ENCODE measurements at regions not wholly inside any gene's neighbourhood (a gene's known extent, or its start where the extent isn't known, plus 50 kb on each side); places are given as distances from the start of the nearest gene placed in this dataset.

DNA sequence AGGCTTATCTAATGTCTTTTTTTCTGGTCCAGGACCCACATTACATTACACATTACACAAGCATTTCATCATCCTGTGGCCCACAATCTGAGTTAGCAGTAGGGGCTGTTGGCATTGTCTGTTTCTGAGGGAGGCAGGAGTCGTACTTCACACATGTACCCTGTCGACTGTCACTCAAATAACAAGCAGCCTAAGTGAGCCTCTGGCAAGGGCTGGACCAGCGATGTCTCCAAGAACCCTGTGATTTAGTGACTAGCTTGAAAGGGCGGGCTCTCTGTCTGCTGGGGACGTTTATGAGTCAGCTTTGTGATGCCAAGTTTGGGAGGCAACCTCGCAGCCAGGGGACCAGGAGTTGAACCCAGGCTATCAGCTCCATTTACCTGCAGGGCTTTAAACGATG is 251.4 kb downstream of the HS3ST3B1 start:
- Histone ChIP-seq H3K4me2 (ENCODE audit: low read depth, low read length) (no peak overlapping the region), H3K4me3 (replicated peaks in 1 of 3; ENCODE audit: insufficient read depth in 1 of 3, low read depth in 2 of 3, low read length in 3 of 3) (no peak overlapping the region), H3K27ac (ENCODE audit: extremely low read length, insufficient read depth, low read length) (no peak overlapping the region), H3K9me3 (ENCODE audit: low read length) (no peaks in the 10 kb centered on the region), H3K36me3 (replicated peaks in 1 of 2; ENCODE audit: control insufficient read depth in 1 of 2, insufficient read depth in 2 of 2, low read length in 2 of 2) (no peaks in the 10 kb centered on the region; a peak in 2 of 5 replicates), H4K20me1 (ENCODE audit: insufficient read depth, low read length) (no peaks in the 10 kb centered on the region), H3K9ac (ENCODE audit: insufficient read depth, low read depth, low read length) (no peak overlapping the region), H3K27me3 (ENCODE audit: control insufficient read depth in 1 of 2, insufficient read depth in 2 of 2, low read length in 2 of 2) (no peaks in the 10 kb centered on the region), H3K4me1 (ENCODE audit: insufficient read depth, low read length) (no peaks in the 10 kb centered on the region), H3K79me2 (ENCODE audit: insufficient read depth, low read length) (no peaks in the 10 kb centered on the region), H2AFZ (ENCODE audit: low read length) (no peak overlapping the region)
- 100% methylated on average over 5 of the region's 7 CpGs for WGBS (ENCODE audit: low lambda C conversion rate)
- DNase-seq (ENCODE audit: low spot score) (no peak), FAIRE-seq (no peak), ATAC-seq (no peak)
- intact Hi-C loops (cut with micrococcal nuclease; ENCODE audit: unreplicated experiment), result no loop called here
- in situ Hi-C loops (cut with HindIII; ENCODE audit: extremely low pct_ligation_motif_present, low pct_unique_long_range_greater_than_20kb), result no loop called here
- POLR2A ChIA-PET, result no interaction called here
- BruUV-seq (replicated peaks), result no TSS peak
- CTCF ChIA-PET (ENCODE audit: low intra/inter-chr PET ratio, low total read pairs), result no interaction called here
- TF ChIP-seq ZSCAN22 (CRISPR knock-in tag; IDR thresholded peaks at IDR 0.05), result no peak

- in situ Hi-C loops (cut with HindIII; ENCODE audit: extremely low pct_ligation_motif_present, low pct_unique_long_range_greater_than_20kb), result no loop called here
- no peak overlapping the region for H3K9ac ChIP-seq (ENCODE audit: insufficient read depth, low read depth, low read length)
- no peaks in the 10 kb centered on the region for H4K20me1 ChIP-seq (ENCODE audit: insufficient read depth, low read length)
- TF ChIP-seq HOXA7 (CRISPR knock-in tag; IDR thresholded peaks at IDR 0.05), result no peak
- no peak for TF ChIP-seq ZNF496 (CRISPR knock-in tag; IDR thresholded peaks at IDR 0.05; ENCODE audit: insufficient replicate concordance)
- H3K4me1 ChIP-seq (ENCODE audit: insufficient read depth, low read length), result no peaks in the 10 kb centered on the region
- H3K9me3 ChIP-seq (ENCODE audit: low read length), result no peaks in the 10 kb centered on the region
- H3K36me3 ChIP-seq (replicated peaks in 1 of 2; ENCODE audit: control insufficient read depth in 1 of 2, insufficient read depth in 2 of 2, low read length in 2 of 2), result no peaks in the 10 kb centered on the region; a peak in 1 of 5 replicates
- ATAC-seq (no peak), DNase-seq (ENCODE audit: low spot score) (no peak), FAIRE-seq (no peak)
- no peaks in the 10 kb centered on the region for H3K27me3 ChIP-seq (ENCODE audit: control insufficient read depth in 1 of 2, insufficient read depth in 2 of 2, low read length in 2 of 2)
- intact Hi-C loops (cut with micrococcal nuclease; ENCODE audit: unreplicated experiment), result no loop called here
- no peak overlapping the region for H3K4me3 ChIP-seq (replicated peaks in 1 of 3; ENCODE audit: insufficient read depth in 1 of 3, low read depth in 2 of 3, low read length in 3 of 3)
- no peak overlapping the region for H3K27ac ChIP-seq (ENCODE audit: extremely low read length, insufficient read depth, low read length)
- H3K4me2 ChIP-seq (ENCODE audit: low read depth, low read length), result no peak overlapping the region
- no peaks in the 10 kb centered on the region for H3K79me2 ChIP-seq (ENCODE audit: insufficient read depth, low read length)
- CTCF ChIA-PET (ENCODE audit: low intra/inter-chr PET ratio, low total read pairs), result no interaction called here
- WGBS (ENCODE audit: low lambda C conversion rate), result 94% methylated on average over 2 of the region's 2 CpGs
- no peak overlapping the region for H2AFZ ChIP-seq (ENCODE audit: low read length)
- POLR2A ChIA-PET, result no interaction called here
- no TSS peak for BruUV-seq (replicated peaks)
Measured at GRCh38 chr17:14547556-14547955, 246.7 kb downstream of the HS3ST3B1 start.

GRCh38 chr17:14547016-14547415 is 246.1 kb downstream of the HS3ST3B1 start:
- Histone ChIP-seq H3K27me3 (ENCODE audit: control insufficient read depth in 1 of 2, insufficient read depth in 2 of 2, low read length in 2 of 2) (no peaks in the 10 kb centered on the region), H3K4me2 (ENCODE audit: low read depth, low read length) (no peak overlapping the region), H3K27ac (ENCODE audit: extremely low read length, insufficient read depth, low read length) (no peak overlapping the region), H3K9ac (ENCODE audit: insufficient read depth, low read depth, low read length) (no peak overlapping the region), H4K20me1 (ENCODE audit: insufficient read depth, low read length) (no peaks in the 10 kb centered on the region), H3K79me2 (ENCODE audit: insufficient read depth, low read length) (no peaks in the 10 kb centered on the region), H3K36me3 (replicated peaks in 1 of 2; ENCODE audit: control insufficient read depth in 1 of 2, insufficient read depth in 2 of 2, low read length in 2 of 2) (no peaks in the 10 kb centered on the region; a peak in 1 of 5 replicates), H2AFZ (ENCODE audit: low read length) (no peak overlapping the region), H3K9me3 (ENCODE audit: low read length) (no peaks in the 10 kb centered on the region), H3K4me1 (ENCODE audit: insufficient read depth, low read length) (no peaks in the 10 kb centered on the region), H3K4me3 (replicated peaks in 1 of 3; ENCODE audit: insufficient read depth in 1 of 3, low read depth in 2 of 3, low read length in 3 of 3) (no peak overlapping the region)
- ATAC-seq (no peak), DNase-seq (ENCODE audit: low spot score) (no peak), FAIRE-seq (no peak)
- 81% methylated on average over 4 of the region's 5 CpGs for WGBS (ENCODE audit: low lambda C conversion rate)
- in situ Hi-C loops (cut with HindIII; ENCODE audit: extremely low pct_ligation_motif_present, low pct_unique_long_range_greater_than_20kb), result no loop called here
- BruUV-seq (replicated peaks), result no TSS peak
- POLR2A ChIA-PET, result no interaction called here
- intact Hi-C loops (cut with micrococcal nuclease; ENCODE audit: unreplicated experiment), result no loop called here
- CTCF ChIA-PET (ENCODE audit: low intra/inter-chr PET ratio, low total read pairs), result no interaction called here
- TF ChIP-seq CC2D1A (CRISPR knock-in tag; IDR thresholded peaks at IDR 0.05) (no peak), ZBTB7A (CRISPR knock-in tag; IDR thresholded peaks at IDR 0.05) (no peak), HDAC1 (CRISPR knock-in tag; IDR thresholded peaks at IDR 0.05) (no peak), SMC3 (IDR thresholded peaks at IDR 0.05; ENCODE audit: low read length) (no peak), AHR (CRISPR knock-in tag; IDR thresholded peaks at IDR 0.05) (no peak), SSRP1 (CRISPR knock-in tag; IDR thresholded peaks at IDR 0.05) (no peak), NR3C1 (CRISPR knock-in tag; IDR thresholded peaks at IDR 0.05) (no peak), TRIM22 (IDR thresholded peaks at IDR 0.05) (no peak), ZBTB26 (CRISPR knock-in tag; IDR thresholded peaks at IDR 0.05; ENCODE audit: borderline replicate concordance) (no peak), SNAPC5 (CRISPR knock-in tag; IDR thresholded peaks at IDR 0.05; ENCODE audit: borderline replicate concordance) (no peak)

All from HepG2 (cell line).